ENCODE measurements at regions not wholly inside any gene's neighbourhood (a gene's known extent, or its start where the extent isn't known, plus 50 kb on each side); places are given as distances from the start of the nearest gene placed in this dataset.

- no peak overlapping the region for H2BK5ac ChIP-seq (ENCODE audit: low read depth, low read length, poor library complexity, severe bottlenecking)
- POLR2A ChIA-PET (ENCODE audit: unreplicated experiment), result no interaction called here
These were observed 1471.1 kb downstream of the TBC1D22A start for GRCh38 chr22:48233586-48233985.

More at GRCh38 chr22:48233586-48233985, 1471.1 kb downstream of the TBC1D22A start:
- Histone ChIP-seq H3K18ac (ENCODE audit: low read depth, low read length) (no peak overlapping the region), H3K14ac (replicated peaks; ENCODE audit: low read depth, low read length) (no peak overlapping the region), H3K27me3 (ENCODE audit: control insufficient read depth, insufficient read depth, low read length) (no peaks in the 10 kb centered on the region), H3K9me3 (ENCODE audit: control insufficient read depth, insufficient read depth, low read length) (peaks cover 28% of the 10 kb centered on the region), H3K4ac (ENCODE audit: low read depth, low read length) (no peak overlapping the region), H3K27ac (ENCODE audit: insufficient read depth, low read length) (no peak overlapping the region), H3K4me2 (ENCODE audit: low read depth, low read length) (no peak overlapping the region), H3K23ac (ENCODE audit: low read depth, low read length) (no peak overlapping the region), H2BK120ac (ENCODE audit: low read depth, low read length) (no peak overlapping the region), H2BK15ac (ENCODE audit: low read depth, low read length) (no peak overlapping the region), H4K91ac (ENCODE audit: insufficient read depth, low read depth, low read length) (no peak overlapping the region), H3K4me1 (ENCODE audit: control insufficient read depth, insufficient read depth, low read length) (no peaks in the 10 kb centered on the region), H2AK5ac (ENCODE audit: low read depth, low read length) (no peak overlapping the region), H4K8ac (ENCODE audit: low read depth in 2 of 2, low read length in 2 of 2) (no peak overlapping the region), H3K79me1 (ENCODE audit: low read depth in 1 of 2, low read length in 2 of 2) (no peaks in the 10 kb centered on the region), H3K36me3 (ENCODE audit: control insufficient read depth, insufficient read depth, low read length) (no peaks in the 10 kb centered on the region), H2BK20ac (ENCODE audit: low read depth, low read length) (no peak overlapping the region), H4K5ac (ENCODE audit: low read depth, low read length) (no peak overlapping the region), H4K20me1 (ENCODE audit: insufficient read depth, low read length) (no peaks in the 10 kb centered on the region), H3K4me3 (ENCODE audit: insufficient read depth, low read depth, low read length) (no peak overlapping the region), H2AFZ (replicated peaks; ENCODE audit: low read length, poor library complexity) (no peak overlapping the region), H2AK9ac (replicated peaks; ENCODE audit: low read depth, low read length, poor library complexity) (no peak overlapping the region), H3K9me1 (ENCODE audit: insufficient read depth, low read length) (no peaks in the 10 kb centered on the region), H3K56ac (ENCODE audit: extremely low read depth, insufficient read depth, low read length) (no peak overlapping the region), H3K9ac (ENCODE audit: low read depth, low read length) (no peak overlapping the region)
- in situ Hi-C loops (cut with MboI; ENCODE audit: low sequenced_read_pairs), result no loop called here
- CTCF ChIA-PET, result no interaction called here
- DNase-seq (no peak), ATAC-seq (ENCODE audit: low read depth) (no peak)
- intact Hi-C loops (cut with micrococcal nuclease), result no loop called here
- TF ChIP-seq CEBPB (IDR thresholded peaks at IDR 0.05; ENCODE audit: low read depth, low read length) (no peak), BHLHE40 (IDR thresholded peaks at IDR 0.05; ENCODE audit: low read depth, low read length) (no peak), MAZ (IDR thresholded peaks at IDR 0.05; ENCODE audit: borderline replicate concordance, low read depth, low read length) (no peak), CHD1 (IDR thresholded peaks at IDR 0.05; ENCODE audit: low read depth, low read length) (no peak), POLR2A (IDR thresholded peaks at IDR 0.05; ENCODE audit: low read depth, low read length) (no peak), USF2 (IDR thresholded peaks at IDR 0.05; ENCODE audit: low read depth, low read length) (no peak), RCOR1 (IDR thresholded peaks at IDR 0.05; ENCODE audit: insufficient replicate concordance, low read length) (no peak), MXI1 (IDR thresholded peaks at IDR 0.05; ENCODE audit: borderline replicate concordance, low read depth, low read length) (no peak), MAFK (IDR thresholded peaks at IDR 0.05; ENCODE audit: low read depth, low read length) (no peak), RFX5 (IDR thresholded peaks at IDR 0.05; ENCODE audit: low read depth, low read length) (no peak)
- dilution Hi-C loops (cut with HindIII; ENCODE audit: low sequenced_read_pairs, unreplicated experiment), result no loop called here
- no TSS peak for BruUV-seq (replicated peaks)
- WGBS, 2 experiments (ENCODE audit: extremely low coverage in 2 of 2, insufficient read length in 1 of 2), result no CpG with 5 or more reads among the region's 1 CpG

Measured in IMR-90 (cell line).